GM21717 (cell line): ENCODE measurements at regions not wholly inside any gene's neighbourhood (a gene's known extent, or its start where the extent isn't known, plus 50 kb on each side); places are given as distances from the start of the nearest gene placed in this dataset.
A peak's percentile ranks its signal among the peaks of the same experiment; 100 is the strongest.

Experiments used
- ATAC-seq: cut with Tn5 transposase; IDR thresholded peaks from one replicate; pipeline ENCODE4 v1.9.1; 2021; ENCODE audit warnings: mild to moderate bottlenecking, moderate library complexity; ENCODE audit not compliant: unreplicated experiment

DNA sequence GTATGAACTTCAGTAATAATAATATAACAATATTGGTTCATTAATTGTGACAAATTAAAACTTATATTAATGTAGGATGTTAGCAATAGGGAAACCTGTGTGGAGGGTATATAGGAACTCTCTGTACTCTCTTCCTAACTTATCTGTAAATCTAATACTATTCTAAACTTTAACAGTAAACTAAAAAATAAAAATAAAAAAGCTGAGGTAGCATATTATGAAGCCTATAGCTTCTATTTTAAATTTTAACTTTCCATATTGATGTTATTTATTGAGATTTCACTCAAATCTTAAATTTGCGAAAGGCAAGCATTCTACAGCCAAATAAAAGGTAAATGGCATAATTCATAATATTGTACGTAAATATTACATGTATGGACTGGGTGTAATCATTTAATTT, 326.4 kb downstream of the MEI4 start:
- ATAC-seq, result no peak

DNA sequence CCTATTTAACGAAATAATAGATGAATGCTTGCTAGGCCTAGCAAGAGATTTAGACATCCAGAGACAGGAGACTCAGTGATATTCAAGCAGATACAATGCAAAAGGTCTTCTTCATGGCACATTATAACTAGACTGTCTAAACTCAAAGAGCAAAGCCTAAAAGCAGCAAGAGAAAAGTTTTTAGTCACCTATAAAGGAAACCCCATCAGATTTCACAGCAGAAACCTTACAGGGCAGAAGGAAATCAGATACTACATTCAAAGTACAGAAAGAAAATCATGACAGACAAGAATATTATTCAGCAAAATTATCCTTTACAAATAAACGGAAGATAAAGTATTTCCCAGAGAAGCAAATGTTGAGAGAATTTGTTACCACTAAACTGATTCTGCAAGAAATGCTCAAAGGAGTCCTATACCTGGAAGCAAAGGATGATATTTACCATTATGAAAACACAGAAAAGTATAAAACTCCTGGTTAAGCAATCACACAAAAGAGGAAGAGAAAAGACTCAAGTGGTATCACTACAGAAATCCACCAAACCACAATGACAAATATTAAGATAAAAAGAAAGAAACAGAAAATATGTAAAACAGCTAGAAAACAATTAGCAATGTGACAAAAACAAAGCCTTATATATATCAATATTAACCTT, 333.7 kb downstream of the MEI4 start:
- peak; percentile 94 for ATAC-seq

- peak; percentile 52 for ATAC-seq
Observed at GRCh38 chr6:77987035-77987384, 334.2 kb downstream of the MEI4 start.

- ATAC-seq, result no peak
Observed at GRCh38 chr6:78010130-78010529, 357.3 kb downstream of the MEI4 start.

DNA sequence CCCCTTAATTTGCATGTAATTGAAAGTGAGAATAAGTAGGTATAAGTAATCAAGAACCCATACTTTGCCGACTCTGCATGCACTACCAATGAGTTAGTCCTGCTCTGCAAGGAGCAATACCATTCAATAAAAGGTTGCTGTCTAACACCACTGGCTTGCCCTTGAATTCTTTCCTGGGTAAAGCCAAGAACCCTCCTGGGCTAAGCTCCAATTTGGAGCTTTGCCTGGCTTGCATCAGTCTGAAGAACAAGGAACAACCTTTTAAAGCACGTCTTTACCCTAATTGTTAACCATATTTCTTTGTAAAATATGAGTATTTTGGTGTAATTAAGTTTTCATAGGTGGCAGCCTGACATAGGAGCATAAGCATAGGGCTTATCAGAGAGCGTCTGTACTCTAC, 367.7 kb downstream of the MEI4 start:
- ATAC-seq, result no peak

- ATAC-seq, result no peak
Observed at GRCh38 chr6:78025502-78025901, 372.7 kb downstream of the MEI4 start.

- no peak for ATAC-seq
Observed at GRCh38 chr6:78031228-78031627, 378.4 kb downstream of the MEI4 start.

DNA sequence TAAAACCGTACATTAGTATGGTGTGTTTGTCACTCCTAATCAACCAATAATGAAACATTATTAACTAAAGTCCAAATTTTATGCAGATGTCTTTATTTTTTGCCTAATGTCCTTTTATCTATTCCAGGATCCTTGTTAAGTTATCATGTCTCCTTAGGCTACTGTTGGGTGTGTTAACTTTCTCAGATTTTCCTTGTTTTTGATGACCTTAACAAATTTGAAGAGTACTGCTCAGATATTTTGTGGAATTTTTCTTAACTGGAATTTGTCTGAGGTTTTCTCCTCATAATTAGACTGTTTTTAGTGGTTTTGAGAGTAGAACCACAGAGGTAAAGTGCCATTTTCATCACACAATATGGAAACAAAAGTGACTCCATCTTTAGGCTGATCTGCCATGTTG, 406.3 kb downstream of the MEI4 start:
- ATAC-seq, result no peak

DNA sequence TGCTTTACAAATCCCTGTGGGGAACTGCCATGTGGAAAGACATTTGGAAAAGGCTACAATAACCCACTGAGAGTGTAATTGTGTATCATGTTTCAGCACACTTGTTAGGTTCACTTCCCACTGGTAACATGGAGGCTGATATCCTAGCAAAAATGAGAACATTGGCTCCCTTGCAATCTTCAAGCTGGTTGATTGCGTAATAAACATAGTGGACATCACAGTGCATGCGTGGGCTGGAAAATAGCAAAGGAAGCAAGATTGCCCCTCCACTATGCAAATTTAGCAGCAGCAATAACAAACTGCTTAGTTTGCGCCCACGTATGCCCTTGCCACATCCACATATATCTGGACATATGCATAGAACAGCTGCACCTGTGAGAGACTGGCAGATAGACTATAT, 410.2 kb downstream of the MEI4 start:
- ATAC-seq, result no peak

DNA sequence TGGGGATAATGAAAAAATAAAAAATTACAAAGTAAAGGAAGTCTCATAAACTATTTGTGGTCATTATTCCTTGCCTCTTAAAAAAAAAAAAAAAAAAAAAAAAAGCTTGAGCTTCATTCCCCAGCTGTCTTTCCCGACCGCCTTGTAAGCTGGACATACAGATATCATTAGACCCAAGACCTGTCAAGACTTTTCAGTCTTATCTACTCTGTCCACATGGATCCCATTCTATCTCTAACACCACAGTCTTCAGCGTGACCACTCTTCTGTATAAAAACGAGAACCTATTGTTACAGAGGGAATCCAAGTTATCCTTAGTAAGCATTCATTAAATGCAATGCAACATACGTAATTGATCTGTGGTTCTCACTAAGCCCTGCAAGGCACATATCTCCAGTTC, 423.5 kb downstream of the MEI4 start:
- no peak for ATAC-seq

DNA sequence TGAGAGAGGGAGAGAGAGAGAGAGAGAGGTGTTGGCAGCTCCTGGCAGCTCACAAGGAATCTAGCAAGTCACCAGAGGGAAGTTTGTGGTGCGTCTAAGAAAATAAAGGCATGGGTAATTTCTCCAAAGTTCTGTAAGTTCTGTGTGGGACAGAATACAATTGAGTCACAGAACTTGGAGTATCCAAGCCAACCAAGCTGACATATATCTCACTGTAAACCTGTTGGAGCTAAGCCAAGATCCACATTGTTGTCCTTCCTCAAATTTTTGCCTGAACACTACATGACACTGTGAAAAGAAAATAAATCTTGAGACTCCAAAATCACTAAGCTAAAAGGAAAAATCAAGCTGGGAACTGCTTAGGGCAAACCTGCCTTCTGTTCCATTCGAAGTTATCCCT, 436.7 kb downstream of the MEI4 start:
- ATAC-seq, result no peak

DNA sequence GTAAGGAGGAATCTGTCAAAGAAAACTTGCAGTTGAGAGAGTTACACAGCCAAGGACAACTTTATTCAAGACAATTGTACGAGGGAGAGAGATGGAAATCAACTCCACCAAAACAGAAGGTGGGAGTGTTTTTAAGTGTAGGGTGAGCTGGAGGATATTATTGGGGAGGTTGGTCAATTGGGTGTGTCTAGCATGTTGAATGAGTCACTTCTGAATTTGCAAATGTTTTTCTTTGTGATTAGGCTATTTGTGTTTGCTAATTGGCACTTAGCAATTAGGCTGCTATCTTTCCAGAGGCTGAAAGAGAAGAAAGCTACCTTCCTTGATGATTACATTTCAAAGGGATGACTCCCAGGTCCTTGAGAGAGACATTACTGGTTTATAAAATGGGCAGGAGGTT, 441.1 kb downstream of the MEI4 start:
- ATAC-seq, result no peak

DNA sequence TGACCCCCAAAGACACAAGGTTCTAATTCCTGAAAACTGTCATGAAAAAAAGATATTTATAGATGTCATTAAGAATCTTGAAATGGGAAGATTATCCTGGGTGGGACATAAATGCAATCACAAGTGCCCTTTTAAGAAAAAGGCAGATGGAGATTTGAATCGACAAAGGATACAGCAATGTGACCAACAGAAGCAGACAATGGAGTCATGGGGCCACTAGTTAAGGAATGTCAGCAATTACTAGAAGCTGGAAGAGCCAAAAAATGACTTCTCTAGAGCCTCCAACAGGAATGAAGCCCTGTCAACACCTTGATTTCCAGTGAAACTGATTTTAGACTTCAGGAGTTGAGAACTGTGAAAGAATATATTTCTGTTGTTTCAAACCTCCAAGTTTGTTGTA, 448.5 kb downstream of the MEI4 start:
- ATAC-seq, result no peak

- no peak for ATAC-seq
Observed at GRCh38 chr6:78110641-78111040, 457.8 kb downstream of the MEI4 start.

GRCh38 chr6:78117966-78118365, 465.1 kb downstream of the MEI4 start:
- no peak for ATAC-seq

DNA sequence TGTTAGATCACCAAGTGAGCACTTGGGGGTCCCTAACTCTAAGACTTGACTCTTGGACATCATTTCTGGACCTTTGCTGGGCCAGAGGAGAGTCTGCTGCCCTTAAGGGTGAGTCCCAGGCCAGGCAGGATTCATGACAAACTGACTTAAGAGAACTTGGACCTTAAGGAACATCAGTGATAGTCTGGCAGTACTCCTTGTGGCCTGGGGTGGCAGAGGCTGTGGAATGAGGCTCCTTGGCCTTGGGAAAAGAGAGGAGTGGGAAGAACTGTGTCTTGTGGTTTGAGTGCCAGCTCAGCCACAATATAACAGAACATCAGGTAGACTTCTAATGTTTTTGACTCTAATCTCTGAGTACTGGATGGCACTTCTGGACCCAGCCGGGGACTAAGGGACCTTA, 478.7 kb downstream of the MEI4 start:
- no peak for ATAC-seq

GRCh38 chr6:78132671-78133410, 480.0 kb downstream of the MEI4 start:
- no peak for ATAC-seq

DNA sequence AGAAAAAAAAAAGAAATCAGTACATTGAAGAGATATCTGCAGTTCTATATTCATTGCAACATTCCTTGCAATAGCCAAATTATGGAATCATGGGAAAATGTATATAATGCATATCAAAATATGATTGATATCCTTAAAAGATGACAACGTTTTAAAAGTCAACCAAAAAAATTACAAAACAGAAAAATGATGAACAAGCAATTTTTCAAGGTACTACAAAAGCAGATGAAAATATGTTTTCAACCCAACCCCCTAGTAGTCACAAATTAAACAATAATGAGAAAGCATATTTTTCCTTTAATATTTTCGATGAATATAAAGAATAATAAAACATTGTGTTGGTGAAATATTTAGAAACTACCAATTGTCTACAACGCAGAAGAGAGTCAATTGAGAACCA, 497.6 kb downstream of the MEI4 start:
- no peak for ATAC-seq

GRCh38 chr6:78153976-78154375, 501.1 kb downstream of the MEI4 start:
- ATAC-seq, result no peak

DNA sequence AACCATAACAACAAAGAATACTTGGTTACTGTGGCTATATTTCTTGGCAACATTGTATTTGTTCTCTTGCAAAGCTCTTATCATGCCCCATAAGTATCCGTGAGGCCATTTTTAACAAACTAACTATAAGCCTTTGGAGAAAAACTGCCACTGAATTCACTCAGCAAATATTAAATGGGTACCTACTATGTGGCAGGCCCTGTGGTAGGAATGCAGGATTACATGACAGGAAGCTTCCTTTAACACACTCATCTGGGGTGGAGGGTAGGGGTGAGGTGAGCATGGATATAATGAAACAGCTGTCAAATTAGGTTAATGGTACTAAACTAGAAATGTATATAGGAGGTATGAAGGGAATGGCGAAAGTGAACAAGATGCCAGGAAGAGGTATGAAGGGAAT, 504.8 kb downstream of the MEI4 start:
- no peak for ATAC-seq

GRCh38 chr6:78188891-78189290, 536.1 kb downstream of the MEI4 start:
- ATAC-seq, result no peak

DNA sequence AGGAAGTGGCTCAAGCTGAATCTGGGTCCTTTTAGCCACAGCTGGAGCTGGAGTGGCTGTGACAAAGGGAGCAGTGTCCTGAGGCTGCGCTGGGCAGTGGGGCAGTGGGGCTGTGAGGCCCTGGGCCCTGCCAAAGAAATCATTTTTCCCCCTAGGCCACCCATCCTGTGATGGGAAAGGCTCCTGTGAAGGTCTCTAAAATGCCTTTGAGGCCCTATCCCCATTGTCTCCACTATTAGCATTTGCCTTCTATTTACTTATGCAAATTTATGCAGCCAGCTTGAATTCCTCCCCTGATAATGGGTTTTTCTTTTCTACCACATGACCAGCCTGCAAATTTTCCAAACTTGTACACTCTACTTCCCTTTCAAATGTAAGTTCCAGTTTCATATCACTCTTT, 539.2 kb downstream of the MEI4 start:
- no peak for ATAC-seq

DNA sequence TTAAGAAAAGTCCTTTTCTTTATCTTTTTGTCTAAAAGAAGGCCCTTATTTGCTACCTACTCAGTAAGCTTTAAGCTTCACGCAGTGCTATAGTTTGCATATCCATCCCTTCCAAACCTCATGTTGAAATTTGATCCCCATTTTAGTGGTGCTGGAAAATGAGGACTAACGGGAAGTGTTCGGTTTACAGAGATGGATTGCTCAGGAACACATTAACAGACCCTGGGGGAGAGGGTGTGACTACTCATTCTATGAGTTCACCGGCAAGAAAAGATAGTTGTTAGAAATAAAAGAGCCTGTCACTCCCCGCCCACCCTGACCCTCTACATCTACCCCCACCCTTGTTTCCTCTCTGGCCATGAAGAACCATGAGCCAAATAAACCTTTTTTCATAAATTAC, 546.2 kb downstream of the MEI4 start:
- no peak for ATAC-seq
